Mesenchymal stem cell (in vitro differentiated cells and primary cell): ENCODE measurements at regions not wholly inside any gene's neighbourhood (a gene's known extent, or its start where the extent isn't known, plus 50 kb on each side); places are given as distances from the start of the nearest gene placed in this dataset.
"Not testable (repeated sequence)": the region's sequence is repeated elsewhere in the genome, so short reads cannot be mapped to it uniquely, and the experiment has no call there.

Source experiments
- DNase-seq: peaks from one replicate; pipeline ENCODE4 v3.0.0-alpha.2; 2013
- H2AFZ ChIP-seq: one replicate; pipeline ENCODE4 v1.6.1; 2013; ENCODE audit warnings: low read depth, mild to moderate bottlenecking, control low read depth, inconsistent platforms, low read length, moderate library complexity
- H2AK5ac ChIP-seq: 2 replicates; pipeline ENCODE4 v1.6.1; 2013; ENCODE audit warnings: low read length, moderate library complexity, mild to moderate bottlenecking, inconsistent platforms; ENCODE audit not compliant: severe bottlenecking
- H2BK120ac ChIP-seq: one replicate; pipeline ENCODE4 v1.6.1; 2013; ENCODE audit warnings: low read depth, mild to moderate bottlenecking, inconsistent platforms, low read length, moderate library complexity
- H2BK12ac ChIP-seq, 2 experiments: one replicate each; pipeline ENCODE4 v1.6.1; 2013; ENCODE audit warnings: inconsistent platforms in 2 of 2, low read length in 2 of 2, mild to moderate bottlenecking in 2 of 2, moderate library complexity in 2 of 2, control low read depth in 1 of 2
- H2BK15ac ChIP-seq: one replicate; pipeline ENCODE4 v1.6.1; 2013; ENCODE audit warnings: mild to moderate bottlenecking, low read depth, inconsistent platforms; ENCODE audit not compliant: poor library complexity, severe bottlenecking
- H2BK5ac ChIP-seq: 2 replicates; pipeline ENCODE4 v1.6.1; 2013; ENCODE audit warnings: low read depth, mild to moderate bottlenecking, low read length, control low read depth, inconsistent platforms; ENCODE audit not compliant: poor library complexity, severe bottlenecking
- H3K14ac ChIP-seq, 2 experiments: one replicate each; pipeline ENCODE4 v1.6.1; 2013; ENCODE audit warnings: inconsistent platforms in 2 of 2, low read length in 2 of 2, control low read depth in 1 of 2, mild to moderate bottlenecking in 1 of 2, moderate library complexity in 1 of 2
- H3K18ac ChIP-seq, 2 experiments: one replicate each; pipeline ENCODE4 v1.6.1; 2013; ENCODE audit warnings: inconsistent platforms in 2 of 2, low read length in 2 of 2, control low read depth in 1 of 2, low read depth in 1 of 2, mild to moderate bottlenecking in 1 of 2
- H3K23ac ChIP-seq, 2 experiments: one replicate each; pipeline ENCODE4 v1.6.1; 2013; ENCODE audit warnings: inconsistent platforms in 2 of 2, low read length in 2 of 2, mild to moderate bottlenecking in 2 of 2, moderate library complexity in 2 of 2, control low read depth in 1 of 2
- H3K27ac ChIP-seq: 2 replicates; pipeline ENCODE4 v1.5.1; 2013; ENCODE audit warnings: mild to moderate bottlenecking, moderate library complexity, low read length, control low read depth, inconsistent platforms; ENCODE audit not compliant: poor library complexity, severe bottlenecking
- H3K27me3 ChIP-seq, 2 experiments: 2 replicates each; pipeline versions ENCODE4 v1.6.1 to v1.7.0; 2013; ENCODE audit warnings: low read length in 2 of 2, mild to moderate bottlenecking in 2 of 2, moderate library complexity in 2 of 2, control low read depth in 1 of 2, inconsistent platforms in 1 of 2; ENCODE audit not compliant: control insufficient read depth in 1 of 2, insufficient read depth in 1 of 2
- H3K36me3 ChIP-seq, 2 experiments: 2 replicates each; pipeline versions ENCODE4 v1.6.1 to v1.7.0; 2013; ENCODE audit warnings: low read length in 2 of 2, control low read depth in 1 of 2, inconsistent platforms in 1 of 2, low read depth in 1 of 2, mild to moderate bottlenecking in 1 of 2; ENCODE audit not compliant: insufficient read depth in 2 of 2, control insufficient read depth in 1 of 2
- H3K4ac ChIP-seq, 2 experiments: one replicate each; pipeline ENCODE4 v1.6.1; 2013; ENCODE audit warnings: inconsistent platforms in 2 of 2, low read length in 2 of 2, mild to moderate bottlenecking in 2 of 2, moderate library complexity in 2 of 2, control low read depth in 1 of 2, low read depth in 1 of 2
- H3K4me1 ChIP-seq: 2 replicates; pipeline ENCODE4 v1.6.1; 2013; ENCODE audit warnings: low read depth, low read length, control low read depth; ENCODE audit not compliant: control insufficient read depth, insufficient read depth
- H3K4me2 ChIP-seq: 2 replicates; pipeline ENCODE4 v1.6.1; 2013; ENCODE audit warnings: low read length, mild to moderate bottlenecking, inconsistent platforms; ENCODE audit not compliant: poor library complexity, severe bottlenecking
- H3K4me3 ChIP-seq, 2 experiments: 2 replicates each; pipeline versions ENCODE4 v1.5.1 to v1.7.0; 2013; ENCODE audit warnings: low read length in 2 of 2, mild to moderate bottlenecking in 2 of 2, control low read depth in 1 of 2, low read depth in 1 of 2; ENCODE audit not compliant: insufficient read depth in 1 of 2
- H3K79me1 ChIP-seq: replicated peaks from 2 replicates; pipeline ENCODE4 v1.6.1; 2013; ENCODE audit warnings: mild to moderate bottlenecking, control low read depth, low read length, inconsistent platforms; ENCODE audit not compliant: poor library complexity, severe bottlenecking
- H3K9ac ChIP-seq: 2 replicates; pipeline ENCODE4 v1.7.0; 2013; ENCODE audit warnings: mild to moderate bottlenecking, low read length, moderate library complexity
- H3K9me3 ChIP-seq: 2 replicates; pipeline ENCODE4 v1.7.0; 2013; ENCODE audit warnings: mild to moderate bottlenecking, low read length; ENCODE audit not compliant: control insufficient read depth
- H4K8ac ChIP-seq: one replicate; pipeline ENCODE4 v1.6.1; 2013; ENCODE audit warnings: inconsistent platforms, mild to moderate bottlenecking, low read length, moderate library complexity
- H4K91ac ChIP-seq: one replicate; pipeline ENCODE4 v1.6.1; 2013; ENCODE audit warnings: mild to moderate bottlenecking, low read length, inconsistent platforms
- WGBS: methylation state at CpG from one replicate; pipeline ENCODE4 v1.1.7; 2013; ENCODE audit warnings: mixed read lengths; 5-methylcytosine and 5-hydroxymethylcytosine counted together

DNA sequence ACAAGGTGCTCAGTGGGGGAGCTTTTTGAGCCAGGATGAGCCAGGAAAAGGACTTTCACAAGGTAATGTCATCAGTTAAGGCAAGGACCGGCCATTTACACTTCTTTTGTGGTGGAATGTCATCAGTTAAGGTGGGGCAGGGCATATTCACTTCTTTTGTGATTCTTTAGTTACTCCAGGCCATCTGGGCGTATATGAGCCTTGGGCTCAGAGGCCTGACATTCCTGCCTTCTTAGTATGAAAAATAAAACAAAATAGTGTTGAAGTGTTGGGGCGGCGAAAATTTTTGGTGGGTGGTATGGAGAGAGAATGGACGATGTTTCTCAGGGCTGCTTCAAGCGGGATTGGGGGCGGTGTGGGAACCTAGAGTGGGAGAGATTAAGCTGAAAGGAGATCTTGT lies 451.4 kb downstream of the SHISA9 start:
- not testable (repeated sequence) for H2BK12ac ChIP-seq, H3K18ac ChIP-seq, H2BK120ac ChIP-seq, H3K23ac ChIP-seq, H3K14ac ChIP-seq, H3K4ac ChIP-seq, H4K91ac ChIP-seq, H4K8ac ChIP-seq, H2AK5ac ChIP-seq, H3K79me1 ChIP-seq, H3K27ac ChIP-seq, H3K4me3 ChIP-seq, H3K9me3 ChIP-seq, H3K4me2 ChIP-seq, H3K4me1 ChIP-seq, H3K36me3 ChIP-seq, H2BK15ac ChIP-seq, H3K9ac ChIP-seq, H3K27me3 ChIP-seq, DNase-seq, H2BK5ac ChIP-seq, H2AFZ ChIP-seq
- 41% methylated on average over 7 of the region's 7 CpGs for WGBS

- H3K79me1 ChIP-seq, H4K8ac ChIP-seq, H3K27me3 ChIP-seq, H3K9ac ChIP-seq, H2BK15ac ChIP-seq, H3K4me1 ChIP-seq, H3K4me3 ChIP-seq, DNase-seq, H2AFZ ChIP-seq, H3K14ac ChIP-seq, H2BK5ac ChIP-seq, H3K4ac ChIP-seq, H3K36me3 ChIP-seq, H3K23ac ChIP-seq, H3K18ac ChIP-seq, H2AK5ac ChIP-seq, H3K27ac ChIP-seq, H2BK12ac ChIP-seq, H3K4me2 ChIP-seq, H4K91ac ChIP-seq, H2BK120ac ChIP-seq: not testable (repeated sequence)
- 41% methylated on average over 4 of the region's 4 CpGs for WGBS
- H3K9me3 ChIP-seq: peaks cover 23% of the 10 kb centered on the region
These were observed 456.4 kb downstream of the SHISA9 start for GRCh38 chr16:13357842-13358241.

GRCh38 chr16:13359835-13360234 lies 458.4 kb downstream of the SHISA9 start:
- H3K4me3 ChIP-seq: no peak overlapping the region
- no peak for DNase-seq
- H2AK5ac ChIP-seq: no peak overlapping the region
- H3K9ac ChIP-seq: no peak overlapping the region
- no peak overlapping the region for H3K27ac ChIP-seq
- H3K27me3 ChIP-seq: no peaks in the 10 kb centered on the region
- WGBS: 79% methylated on average over 3 of the region's 3 CpGs
- no peak overlapping the region for H3K18ac ChIP-seq
- no peak overlapping the region for H2BK12ac ChIP-seq
- H2BK5ac ChIP-seq: no peak overlapping the region
- H2BK15ac ChIP-seq: no peak overlapping the region
- H3K4me1 ChIP-seq: no peaks in the 10 kb centered on the region
- no peaks in the 10 kb centered on the region for H3K36me3 ChIP-seq
- no peak overlapping the region for H4K8ac ChIP-seq
- H3K79me1 ChIP-seq: no peaks in the 10 kb centered on the region
- H3K4me2 ChIP-seq: no peak overlapping the region
- H3K4ac ChIP-seq: no peak overlapping the region
- H3K23ac ChIP-seq: no peak overlapping the region
- no peak overlapping the region for H4K91ac ChIP-seq
- H2BK120ac ChIP-seq: no peak overlapping the region
- H2AFZ ChIP-seq: no peak overlapping the region
- no peak overlapping the region for H3K14ac ChIP-seq
- H3K9me3 ChIP-seq: peaks cover 24% of the 10 kb centered on the region

DNA sequence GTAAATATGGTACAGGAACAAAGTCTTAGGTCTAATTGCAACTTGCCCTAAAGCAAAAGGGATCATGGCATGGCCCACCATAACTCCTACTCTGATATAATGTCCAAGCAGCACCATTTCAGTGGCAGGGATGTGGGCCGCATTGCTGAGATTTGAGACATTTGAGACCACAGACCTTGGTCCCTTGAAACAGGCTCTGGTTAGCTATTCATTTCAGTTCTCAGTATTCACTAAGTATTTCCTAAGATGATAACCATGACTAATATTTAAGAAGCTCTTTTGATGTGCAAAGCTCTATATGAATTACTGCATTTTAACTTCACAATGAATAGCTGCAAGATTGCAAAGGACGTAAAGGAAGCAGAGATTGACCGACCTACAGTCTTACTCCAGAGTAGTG lies 471.0 kb downstream of the SHISA9 start:
- Histone ChIP-seq H2AFZ (no peak overlapping the region), H2BK15ac (no peak overlapping the region), H2BK5ac (no peak overlapping the region), H3K27ac (no peak overlapping the region), H3K79me1 (no peaks in the 10 kb centered on the region), H3K23ac (no peak overlapping the region), H3K18ac (no peak overlapping the region), H3K4me2 (no peak overlapping the region), H3K14ac (no peak overlapping the region), H4K8ac (no peak overlapping the region), H3K4me3 (no peak overlapping the region), H2AK5ac (no peak overlapping the region), H4K91ac (no peak overlapping the region), H2BK12ac (no peak overlapping the region), H3K9me3 (peaks cover 13% of the 10 kb centered on the region), H3K36me3 (no peaks in the 10 kb centered on the region), H3K4ac (no peak overlapping the region), H3K27me3 (no peaks in the 10 kb centered on the region), H2BK120ac (no peak overlapping the region), H3K9ac (no peak overlapping the region), H3K4me1 (no peaks in the 10 kb centered on the region)
- WGBS: 93% methylated on average over 3 of the region's 3 CpGs
- no peak for DNase-seq
